SK-N-SH treated with all-trans-retinoic acid at 6 μM for 48 hours (cell line): ENCODE measurements at regions not wholly inside any gene's neighbourhood (a gene's known extent, or its start where the extent isn't known, plus 50 kb on each side); places are given as distances from the start of the nearest gene placed in this dataset.

Experiments used
- ATAC-seq: fragments of 200-7000 bp; cut with Tn5 transposase; 3 replicates; pipeline ENCODE4 v1.9.1; 2020; ENCODE audit warnings: mild to moderate bottlenecking, moderate library complexity
- ARNTL ChIP-seq: fragments of 450-650 bp; formaldehyde crosslinking; IDR thresholded peaks from 2 replicates; pipeline ENCODE4 v1.5.0; 2020; ENCODE audit warnings: low read depth, mild to moderate bottlenecking, moderate library complexity, borderline replicate concordance
- BACH2 ChIP-seq: fragments of 250-450 bp; sonication (Bioruptor Pico); IDR thresholded peaks from 2 replicates; pipeline ENCODE4 v1.9.0; 2021; ENCODE audit warnings: mild to moderate bottlenecking, borderline replicate concordance
- CREB5 ChIP-seq: fragments of 250-450 bp; sonication (Bioruptor Pico); IDR thresholded peaks from 2 replicates; pipeline ENCODE4 v1.5.1; 2020; ENCODE audit warnings: low read depth, mild to moderate bottlenecking, moderate library complexity
- CSDC2 ChIP-seq: fragments of 250-450 bp; sonication (Bioruptor Pico); IDR thresholded peaks from 2 replicates; pipeline ENCODE4 v1.5.0; 2020; ENCODE audit warnings: mild to moderate bottlenecking, moderate library complexity
- CSRNP3 ChIP-seq: fragments of 250-450 bp; sonication (Bioruptor Pico); IDR thresholded peaks from 2 replicates; pipeline ENCODE4 v1.5.1; 2021; ENCODE audit warnings: mild to moderate bottlenecking, moderate library complexity
- ESRRG ChIP-seq: fragments of 250-450 bp; sonication (Bioruptor Pico); IDR thresholded peaks from 2 replicates; pipeline ENCODE4 v1.6.1; 2021; ENCODE audit warnings: mild to moderate bottlenecking
- GLIS3 ChIP-seq: fragments of 250-450 bp; sonication (Bioruptor Pico); IDR thresholded peaks from 2 replicates; pipeline ENCODE4 v1.5.0; 2020; ENCODE audit warnings: mild to moderate bottlenecking, moderate library complexity
- ISL1 ChIP-seq: fragments of 250-450 bp; sonication (Bioruptor Pico); IDR thresholded peaks from 2 replicates; pipeline ENCODE4 v2.1.2; 2022; ENCODE audit warnings: mild to moderate bottlenecking, moderate library complexity
- OSR1 ChIP-seq: fragments of 250-450 bp; sonication (Bioruptor Pico); IDR thresholded peaks from 2 replicates; pipeline ENCODE4 v1.8.0; 2022; ENCODE audit warnings: moderate library complexity, mild to moderate bottlenecking, inconsistent platforms
- POU6F1 ChIP-seq: fragments of 250-450 bp; sonication (Bioruptor Pico); IDR thresholded peaks from 2 replicates; pipeline ENCODE4 v1.8.0; 2021; ENCODE audit warnings: low read depth, mild to moderate bottlenecking, moderate library complexity, borderline replicate concordance
- RARB ChIP-seq: fragments of 250-450 bp; sonication (Bioruptor Pico); IDR thresholded peaks from 2 replicates; pipeline ENCODE4 v1.8.0; 2021; ENCODE audit warnings: mild to moderate bottlenecking, moderate library complexity
- SNAI2 ChIP-seq: fragments of 250-450 bp; sonication (Bioruptor Pico); IDR thresholded peaks from 2 replicates; pipeline ENCODE4 v1.5.0; 2020; ENCODE audit warnings: mild to moderate bottlenecking, moderate library complexity
- TCF4 ChIP-seq: fragments of 250-450 bp; sonication (Bioruptor Pico); IDR thresholded peaks from 2 replicates; pipeline ENCODE4 v1.8.0; 2021; ENCODE audit warnings: mild to moderate bottlenecking, moderate library complexity, borderline replicate concordance
- TOX ChIP-seq: fragments of 250-450 bp; sonication (Bioruptor Pico); IDR thresholded peaks from 2 replicates; pipeline ENCODE4 v1.8.0; 2021; ENCODE audit warnings: mild to moderate bottlenecking, moderate library complexity, borderline replicate concordance
- ZC3H10 ChIP-seq: fragments of 250-450 bp; sonication (Bioruptor Pico); IDR thresholded peaks from 2 replicates; pipeline ENCODE4 v1.5.1; 2021; ENCODE audit warnings: mild to moderate bottlenecking, moderate library complexity
- ZFP3 ChIP-seq: fragments of 250-450 bp; sonication (Bioruptor Pico); IDR thresholded peaks from 2 replicates; pipeline ENCODE4 v1.5.0; 2020; ENCODE audit warnings: mild to moderate bottlenecking, moderate library complexity
- ZFP30 ChIP-seq: fragments of 450-650 bp; formaldehyde crosslinking; IDR thresholded peaks from 2 replicates; pipeline ENCODE4 v1.5.0; 2022; ENCODE audit warnings: mild to moderate bottlenecking, moderate library complexity
- ZNF565 ChIP-seq: fragments of 450-650 bp; formaldehyde crosslinking; conservative IDR thresholded peaks from 2 replicates; pipeline ENCODE4 v1.5.0; 2020; ENCODE audit warnings: low read depth, mild to moderate bottlenecking, moderate library complexity
- ZNF70 ChIP-seq: fragments of 450-650 bp; formaldehyde crosslinking; IDR thresholded peaks from 2 replicates; pipeline ENCODE4 v1.5.0; 2020; ENCODE audit warnings: mild to moderate bottlenecking, moderate library complexity
- ZNF8 ChIP-seq: fragments of 450-650 bp; formaldehyde crosslinking; IDR thresholded peaks from 2 replicates; pipeline ENCODE4 v1.5.0; 2020; ENCODE audit warnings: mild to moderate bottlenecking, moderate library complexity
- TF ChIP-seq, protein P1 (sequence below): fragments of 250-450 bp; sonication (Bioruptor Pico); IDR thresholded peaks from 2 replicates; pipeline ENCODE4 v1.8.0; 2020; ENCODE audit warnings: mild to moderate bottlenecking, moderate library complexity, borderline replicate concordance

- no peak for TF ChIP-seq OSR1
- TF ChIP-seq ISL1 (CRISPR knock-in tag): no peak
- no peak for TF ChIP-seq TCF4 (CRISPR knock-in tag)
- no peak for TF ChIP-seq SNAI2
- TF ChIP-seq CSDC2 (CRISPR knock-in tag): no peak
- no peak for TF ChIP-seq TOX (CRISPR knock-in tag)
- no peak for TF ChIP-seq ARNTL (CRISPR knock-in tag)
- no peak for TF ChIP-seq ZC3H10
- no peak for TF ChIP-seq BACH2
- no peak for ATAC-seq
Measured at GRCh38 chr6:112744827-112745226, 397.7 kb downstream of the RFPL4B start.

DNA sequence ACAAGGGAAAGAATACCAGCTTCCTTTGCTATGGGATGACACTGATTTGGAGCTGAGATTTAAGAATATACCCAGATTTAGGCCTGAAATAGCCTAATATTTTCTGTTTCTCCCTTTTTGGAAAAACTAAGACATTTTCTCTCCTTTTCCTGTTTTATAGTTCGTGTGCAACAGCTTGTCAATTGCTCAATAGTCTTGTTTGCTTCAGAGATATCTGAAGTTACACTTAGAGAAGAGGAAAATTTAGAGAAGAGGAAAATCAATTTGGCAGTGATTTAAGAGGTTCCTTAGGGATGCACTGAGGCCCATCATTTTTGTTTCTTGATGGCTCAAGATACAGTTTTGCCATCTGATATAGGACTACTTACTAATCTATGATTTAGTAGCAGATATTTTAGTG lies 398.6 kb downstream of the RFPL4B start:
- TF ChIP-seq RARB (CRISPR knock-in tag) (no peak), CSDC2 (CRISPR knock-in tag) (no peak), GLIS3 (CRISPR knock-in tag) (no peak), ZC3H10 (no peak), ZNF565 (no peak), CREB5 (CRISPR knock-in tag) (no peak), SNAI2 (no peak), ISL1 (CRISPR knock-in tag) (no peak), ZNF8 (CRISPR knock-in tag) (no peak), CSRNP3 (CRISPR knock-in tag) (no peak), ARNTL (CRISPR knock-in tag) (no peak), OSR1 (no peak), TCF4 (CRISPR knock-in tag) (no peak)
- TF ChIP-seq, protein P1, sequence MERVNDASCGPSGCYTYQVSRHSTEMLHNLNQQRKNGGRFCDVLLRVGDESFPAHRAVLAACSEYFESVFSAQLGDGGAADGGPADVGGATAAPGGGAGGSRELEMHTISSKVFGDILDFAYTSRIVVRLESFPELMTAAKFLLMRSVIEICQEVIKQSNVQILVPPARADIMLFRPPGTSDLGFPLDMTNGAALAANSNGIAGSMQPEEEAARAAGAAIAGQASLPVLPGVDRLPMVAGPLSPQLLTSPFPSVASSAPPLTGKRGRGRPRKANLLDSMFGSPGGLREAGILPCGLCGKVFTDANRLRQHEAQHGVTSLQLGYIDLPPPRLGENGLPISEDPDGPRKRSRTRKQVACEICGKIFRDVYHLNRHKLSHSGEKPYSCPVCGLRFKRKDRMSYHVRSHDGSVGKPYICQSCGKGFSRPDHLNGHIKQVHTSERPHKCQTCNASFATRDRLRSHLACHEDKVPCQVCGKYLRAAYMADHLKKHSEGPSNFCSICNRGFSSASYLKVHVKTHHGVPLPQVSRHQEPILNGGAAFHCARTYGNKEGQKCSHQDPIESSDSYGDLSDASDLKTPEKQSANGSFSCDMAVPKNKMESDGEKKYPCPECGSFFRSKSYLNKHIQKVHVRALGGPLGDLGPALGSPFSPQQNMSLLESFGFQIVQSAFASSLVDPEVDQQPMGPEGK: no peak
- ATAC-seq: no peak

DNA sequence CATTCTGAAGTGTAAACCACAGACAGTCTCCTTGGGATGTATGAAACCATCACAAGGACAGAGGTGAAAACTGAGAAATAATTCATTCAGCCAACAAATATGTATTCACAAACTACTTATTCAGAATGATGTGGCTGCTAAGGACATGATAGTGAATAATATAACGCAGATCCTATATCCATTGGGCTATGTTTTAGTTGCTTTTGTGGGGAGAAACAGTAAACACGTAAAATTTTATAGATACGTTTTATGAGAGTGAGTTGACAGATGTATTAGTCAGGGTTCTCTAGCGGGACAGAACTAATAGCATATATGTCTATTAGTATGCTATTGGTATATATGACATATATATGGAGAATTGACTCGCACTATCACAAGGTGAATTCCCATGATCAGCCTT lies 402.5 kb downstream of the RFPL4B start:
- TF ChIP-seq POU6F1 (no peak), ZNF565 (no peak), ZC3H10 (no peak), OSR1 (no peak), CSDC2 (CRISPR knock-in tag) (no peak), ZNF8 (CRISPR knock-in tag) (no peak), ARNTL (CRISPR knock-in tag) (no peak), ZNF70 (CRISPR knock-in tag) (no peak), GLIS3 (CRISPR knock-in tag) (no peak), ZFP3 (CRISPR knock-in tag) (no peak), BACH2 (no peak), CREB5 (CRISPR knock-in tag) (no peak), RARB (CRISPR knock-in tag) (no peak), TOX (CRISPR knock-in tag) (no peak), ESRRG (CRISPR knock-in tag) (no peak), ZFP30 (CRISPR knock-in tag) (no peak), SNAI2 (no peak), ISL1 (CRISPR knock-in tag) (no peak), TCF4 (CRISPR knock-in tag) (no peak)
- TF ChIP-seq, protein P1: no peak
- no peak for ATAC-seq
